ENCODE measurements at regions not wholly inside any gene's neighbourhood (a gene's known extent, or its start where the extent isn't known, plus 50 kb on each side); places are given as distances from the start of the nearest gene placed in this dataset.
"Not testable (repeated sequence)": the region's sequence is repeated elsewhere in the genome, so short reads cannot be mapped to it uniquely, and the experiment has no call there.

DNA sequence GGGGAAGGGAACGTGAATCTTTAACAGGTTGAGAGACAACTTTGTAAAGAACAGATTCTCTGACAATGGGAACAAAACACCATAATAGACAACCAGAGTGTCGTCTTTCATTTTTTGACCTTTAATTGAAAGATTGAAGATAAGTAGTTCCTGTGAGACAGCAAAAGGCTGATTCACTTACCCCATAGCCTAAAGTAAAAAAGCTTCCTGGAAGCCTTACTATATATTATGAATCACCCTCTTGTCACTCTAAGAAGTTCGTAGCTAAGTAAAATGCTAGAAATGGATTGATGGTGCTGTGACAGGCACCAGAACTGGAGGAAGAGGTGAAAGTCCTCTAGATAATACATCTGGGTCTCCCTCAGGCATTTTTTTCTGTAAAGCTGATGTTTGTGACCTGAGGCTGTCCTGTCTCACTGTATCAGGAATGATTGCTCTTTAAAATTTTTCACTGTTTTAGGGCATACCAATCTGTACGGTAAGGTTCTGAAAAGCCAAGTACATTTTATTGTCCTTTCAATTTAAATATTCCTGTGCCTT lies 824.6 kb upstream of the SEMA6D start:
- no peak for FAIRE-seq

DNA sequence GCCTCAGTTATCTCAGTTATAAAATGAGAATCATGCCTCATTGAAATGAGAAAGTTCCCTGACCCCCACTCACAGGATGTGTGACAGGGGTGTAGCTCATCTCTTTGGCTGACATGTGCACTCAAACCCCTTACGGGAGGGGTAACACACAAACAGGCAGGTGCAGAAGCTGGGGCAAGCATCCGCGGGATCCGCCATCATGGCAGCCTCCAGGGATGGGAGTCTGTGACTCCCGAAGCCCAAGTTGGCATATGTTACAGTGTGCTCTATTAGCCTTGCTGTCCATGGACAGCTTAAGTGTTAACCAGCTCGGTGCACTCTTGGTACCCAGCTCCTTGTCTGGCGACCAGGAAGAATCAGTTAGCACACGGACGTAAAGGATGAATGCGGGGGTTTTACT lies 822.7 kb upstream of the SEMA6D start:
- FAIRE-seq = no peak

DNA sequence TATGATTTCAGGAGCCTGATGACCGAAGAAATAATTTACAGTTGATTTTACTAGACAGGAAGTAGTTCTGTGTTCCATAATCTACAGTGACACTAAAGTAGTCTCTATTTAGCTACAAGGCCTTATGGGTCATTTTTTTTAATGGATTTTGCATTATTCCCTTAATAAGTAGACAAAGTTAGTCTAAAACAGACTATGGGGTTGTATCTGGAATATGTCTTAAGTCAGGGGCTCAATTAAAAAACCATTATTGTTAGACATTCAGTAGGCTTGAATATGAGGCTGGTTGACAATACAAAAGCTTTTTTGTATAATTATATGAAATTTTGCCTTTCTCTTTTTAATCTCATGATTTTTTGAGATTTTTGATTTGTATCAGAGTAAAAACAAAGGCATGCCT lies 820.0 kb upstream of the SEMA6D start:
- FAIRE-seq = no peak

DNA sequence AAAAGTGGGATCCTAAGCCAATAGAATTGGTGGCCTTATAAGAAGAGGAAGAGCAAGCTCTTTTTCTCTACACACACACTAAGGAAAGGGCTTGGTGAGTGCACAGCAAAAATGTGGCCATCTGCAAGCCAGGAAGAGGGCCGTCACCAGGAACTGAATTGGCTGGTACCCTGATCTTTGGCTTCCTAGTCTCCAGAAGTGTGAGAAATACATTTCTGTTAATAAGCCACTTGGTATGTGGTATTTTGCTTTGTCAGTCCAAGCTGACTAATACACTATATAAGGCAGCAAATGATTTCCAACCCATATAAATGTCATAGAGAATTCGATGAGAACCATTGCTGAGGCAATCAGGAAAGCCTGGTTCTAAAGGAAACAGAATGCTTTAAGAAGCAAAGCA lies 816.3 kb upstream of the SEMA6D start:
- no peak for FAIRE-seq

DNA sequence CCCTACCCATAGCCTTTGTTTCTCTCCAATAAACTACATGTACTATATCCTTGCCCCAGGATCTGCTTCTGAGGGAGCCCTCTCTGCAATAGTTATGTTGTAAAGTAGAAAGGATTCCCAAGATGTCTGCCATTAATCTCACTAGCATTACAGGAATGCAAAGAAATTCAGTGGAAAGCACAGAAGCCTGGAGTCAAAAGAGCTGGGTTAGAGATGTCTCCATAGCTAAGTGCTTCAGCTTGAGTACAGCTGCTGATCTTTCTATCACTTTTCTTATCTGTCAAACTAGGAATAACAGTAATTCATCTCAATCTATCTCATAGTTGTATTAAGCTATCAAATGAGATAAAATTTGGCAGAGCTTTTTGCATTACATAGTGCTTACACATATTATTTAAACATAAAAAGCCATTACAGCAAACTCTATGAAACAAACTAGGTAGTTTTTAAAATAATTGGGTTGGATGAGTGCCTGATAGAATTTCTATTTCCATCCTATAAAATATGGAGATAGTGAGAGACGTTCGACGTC lies 799.5 kb upstream of the SEMA6D start:
- FAIRE-seq = no peak

DNA sequence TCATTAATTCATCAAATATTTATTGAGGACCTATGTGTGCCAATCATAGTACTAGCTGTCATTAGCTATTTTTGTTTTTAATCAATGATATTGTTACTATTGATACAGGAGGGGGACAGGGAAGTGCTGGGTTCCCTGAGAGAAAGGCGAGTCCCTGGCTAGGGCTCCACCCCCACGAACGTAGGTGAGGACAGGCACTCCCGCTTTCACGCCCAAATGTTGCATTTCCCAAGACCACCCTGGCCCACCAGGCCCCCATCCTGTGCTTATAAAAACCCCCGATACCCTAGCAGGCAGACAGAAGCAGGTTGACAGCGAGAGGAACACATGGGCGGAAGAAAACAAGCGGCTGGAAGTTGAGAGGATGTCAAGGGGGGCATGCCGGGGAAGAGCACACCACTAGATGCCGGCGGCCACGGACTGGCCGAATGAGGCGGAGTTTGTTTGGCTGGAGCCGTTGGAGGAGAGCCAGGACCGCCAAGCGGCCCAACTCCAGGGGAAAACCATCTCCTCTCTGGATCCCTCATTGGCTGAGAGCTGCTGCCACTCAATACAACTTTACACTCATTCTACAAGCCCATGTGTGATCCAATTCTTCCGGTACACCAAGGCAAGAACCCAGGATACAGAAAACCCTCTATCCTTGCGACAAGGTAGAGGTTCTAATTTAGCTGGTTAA lies 798.7 kb upstream of the SEMA6D start:
- no peak for FAIRE-seq

DNA sequence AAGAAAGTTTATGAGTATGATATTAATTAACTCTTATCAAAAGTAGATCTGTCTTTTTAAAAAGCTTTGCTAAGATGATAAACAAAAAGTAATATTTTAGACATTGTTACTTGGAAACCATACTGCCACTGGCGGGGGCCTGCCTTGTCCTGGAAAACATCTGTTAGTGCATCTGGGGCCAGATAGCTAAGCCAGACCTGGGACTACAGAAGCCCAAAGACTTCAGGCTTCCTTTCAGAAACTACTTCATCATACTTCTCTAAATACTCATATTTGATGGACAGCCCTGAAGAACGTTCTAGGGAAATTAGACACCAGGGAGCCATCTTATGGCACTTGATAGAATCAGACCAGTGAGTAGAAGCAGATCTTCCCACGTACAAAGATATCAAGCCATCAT lies 795.4 kb upstream of the SEMA6D start:
- FAIRE-seq = no peak

DNA sequence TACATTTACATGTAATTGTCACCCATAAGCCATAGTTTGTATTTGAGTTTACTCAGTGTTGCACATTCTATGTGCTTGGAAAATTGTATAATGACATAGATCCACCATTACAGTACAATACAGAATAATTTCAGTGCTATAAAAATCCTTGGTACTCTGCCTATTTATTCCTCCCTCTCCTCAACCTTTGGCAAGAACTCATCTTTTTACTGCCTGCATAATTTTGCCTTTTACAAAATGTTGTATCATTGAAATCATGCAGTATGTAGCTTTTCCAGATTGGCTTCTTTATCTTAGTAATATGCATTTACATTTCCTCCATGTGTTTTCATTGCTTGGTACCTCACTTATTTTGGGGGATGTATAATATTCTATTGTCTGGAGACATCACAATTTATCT lies 786.9 kb upstream of the SEMA6D start:
- no peak for FAIRE-seq

DNA sequence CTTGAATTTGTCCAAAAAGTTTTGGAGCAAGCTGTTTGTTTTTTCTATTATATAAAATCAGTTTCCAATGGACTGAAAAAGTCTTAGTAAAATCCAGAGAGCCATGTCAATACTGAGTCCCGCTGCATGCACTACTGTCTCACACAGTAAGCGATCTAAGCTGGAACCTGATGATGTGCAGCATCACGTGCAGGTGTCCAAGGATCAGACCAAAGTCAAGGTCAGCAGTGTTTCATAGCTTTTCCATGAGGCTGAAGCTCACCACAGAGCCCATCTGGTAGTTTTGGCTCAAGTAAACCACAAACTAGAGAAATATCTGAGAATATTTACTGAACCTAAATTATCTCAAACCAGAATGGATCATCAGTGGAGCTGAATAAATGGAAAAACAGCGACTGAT lies 784.0 kb upstream of the SEMA6D start:
- no peak for FAIRE-seq

DNA sequence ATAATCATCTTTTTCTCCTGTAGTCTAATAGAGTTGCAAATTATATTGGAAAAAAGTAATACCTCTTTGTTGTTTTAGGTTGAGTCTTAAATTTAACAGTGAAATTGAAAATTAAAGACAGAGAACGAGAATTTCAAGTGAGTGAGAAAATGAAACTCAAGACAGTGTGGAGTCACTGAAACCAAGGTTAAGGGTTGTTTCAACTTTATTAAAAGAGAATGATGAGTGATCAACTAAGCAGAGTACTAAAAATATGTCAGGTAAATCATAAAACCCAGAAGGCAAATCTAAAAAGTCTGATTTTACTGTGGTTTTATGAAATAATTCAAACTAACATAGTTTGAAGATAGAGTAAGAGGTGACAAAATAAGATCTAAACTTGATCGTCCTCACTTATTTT lies 782.5 kb upstream of the SEMA6D start:
- FAIRE-seq = no peak

DNA sequence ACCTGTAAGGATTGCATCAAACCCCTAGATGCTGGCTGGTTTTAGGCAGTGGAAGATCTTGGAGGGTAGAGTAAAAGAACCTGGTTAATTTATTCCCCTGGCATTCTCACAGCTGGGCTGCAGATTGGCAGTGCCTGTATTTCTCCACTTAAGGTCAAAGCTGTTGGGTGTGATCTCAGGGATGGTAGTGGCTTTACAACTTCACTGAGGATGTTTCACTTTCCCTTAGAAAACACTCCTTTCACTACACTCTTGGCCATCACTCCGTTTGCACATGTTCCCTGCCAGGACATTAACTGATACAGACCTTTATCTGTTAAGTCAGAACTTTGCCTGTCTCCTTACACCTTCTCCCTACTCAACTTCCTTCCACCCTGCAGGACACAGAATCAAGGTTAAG lies 779.1 kb upstream of the SEMA6D start:
- no peak for FAIRE-seq

DNA sequence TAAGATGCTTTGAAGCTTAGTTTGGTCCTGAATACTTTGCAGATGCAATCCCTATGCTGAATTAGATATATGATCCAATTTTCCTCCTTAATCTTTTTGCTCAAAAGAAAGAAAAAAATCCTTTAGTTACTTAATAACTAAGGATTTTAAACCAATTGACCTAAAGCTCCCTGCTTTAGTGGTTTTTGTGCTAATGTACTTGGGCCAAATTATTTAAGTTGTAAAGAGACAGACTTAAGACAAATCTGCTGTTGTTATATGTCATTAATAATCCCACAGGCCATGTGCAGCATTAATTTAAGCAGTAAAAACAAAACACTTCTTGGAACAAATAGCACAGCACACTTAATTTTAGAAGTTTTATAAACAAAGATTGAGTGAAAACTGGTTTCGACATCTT lies 776.1 kb upstream of the SEMA6D start:
- no peak for FAIRE-seq

DNA sequence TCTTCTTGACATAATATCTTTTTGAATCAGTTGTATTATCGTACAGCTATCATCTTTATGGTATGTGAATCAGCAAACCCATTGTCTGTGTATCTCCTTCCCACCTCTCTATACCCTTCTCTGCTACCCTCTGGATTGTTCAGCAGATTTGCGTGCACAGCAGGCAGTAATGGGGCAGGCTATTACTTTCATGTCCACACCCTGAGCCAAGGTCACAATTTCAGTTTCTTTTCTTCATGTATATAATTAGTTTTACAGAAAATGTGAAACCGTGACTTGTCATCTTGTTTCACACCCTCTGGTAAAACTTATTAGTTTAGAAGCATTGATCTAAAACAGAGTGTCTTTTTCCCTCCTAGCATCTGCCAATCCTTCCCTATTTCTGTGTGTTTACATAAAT lies 770.4 kb upstream of the SEMA6D start:
- no peak for FAIRE-seq

DNA sequence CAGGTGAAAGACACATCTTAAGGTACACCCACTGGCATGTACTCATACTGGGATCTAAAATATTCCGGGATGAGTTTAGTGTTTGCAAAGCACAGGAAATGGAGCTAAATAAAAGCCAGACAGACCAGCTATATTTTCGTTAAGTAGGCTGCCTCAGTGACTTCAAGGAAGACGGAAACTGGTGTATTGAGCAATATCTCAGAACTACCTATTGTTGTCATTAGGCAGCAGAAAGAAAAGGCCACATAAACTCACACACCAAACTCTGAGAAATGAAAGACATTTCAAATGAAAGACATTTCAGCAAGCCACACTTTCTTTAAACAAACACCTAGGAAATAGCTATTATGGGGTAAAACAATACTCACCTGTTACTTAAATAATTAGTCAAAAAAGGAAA lies 761.7 kb upstream of the SEMA6D start:
- no peak for FAIRE-seq

DNA sequence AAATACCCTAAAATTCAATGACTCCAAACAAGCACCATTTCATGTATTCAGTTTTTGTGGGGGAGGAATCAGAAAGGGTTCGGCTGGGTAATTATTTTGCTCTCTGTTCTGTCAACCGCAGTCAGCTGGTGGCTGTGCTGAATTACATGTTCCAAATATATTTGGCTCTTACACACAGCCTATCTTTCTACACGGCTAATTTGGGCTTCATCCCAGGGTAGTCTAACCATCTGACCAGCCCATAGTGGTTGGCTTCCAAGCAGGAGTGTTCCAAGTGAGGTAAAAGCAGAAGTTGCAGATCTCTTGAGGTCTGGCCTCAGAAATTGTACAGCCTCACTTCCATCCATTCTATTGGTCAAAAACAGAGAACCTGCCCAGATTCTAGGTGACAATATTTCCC lies 760.8 kb upstream of the SEMA6D start:
- no peak for FAIRE-seq

DNA sequence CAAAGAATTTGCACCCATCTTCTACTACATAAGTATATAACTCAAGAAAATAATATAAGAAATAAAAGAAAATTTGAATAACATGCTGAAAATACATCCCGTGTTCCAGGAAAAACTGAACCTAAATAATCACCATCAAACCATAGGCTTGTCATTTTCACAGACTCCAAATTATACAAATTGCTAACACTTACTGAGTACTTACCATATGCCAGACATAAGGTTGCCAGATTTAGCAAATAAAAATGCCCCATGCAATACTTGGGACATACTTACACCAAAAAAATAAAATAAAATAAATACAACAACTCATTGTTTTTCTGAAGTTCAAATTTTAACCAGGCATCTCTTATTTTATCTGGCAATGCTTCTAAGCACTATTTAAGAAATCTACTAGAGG lies 760.4 kb upstream of the SEMA6D start:
- no peak for FAIRE-seq

DNA sequence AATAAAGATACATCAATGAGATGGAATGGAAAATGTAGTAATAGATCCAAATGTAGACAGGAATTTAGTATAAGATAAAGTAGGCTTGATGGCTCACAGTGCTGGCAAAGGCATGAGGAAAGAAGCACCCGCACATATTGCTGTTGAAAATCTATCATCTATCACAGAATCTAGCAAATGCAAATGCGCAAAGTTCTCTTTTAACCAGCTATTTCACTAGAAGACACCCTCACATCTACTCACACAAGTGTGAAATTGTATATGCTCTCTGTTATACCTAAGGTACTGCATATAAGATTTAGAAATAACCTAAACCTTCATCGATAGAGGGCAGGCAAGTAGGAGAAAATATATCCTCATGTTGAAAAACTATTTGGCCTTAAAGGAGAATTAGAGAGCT lies 756.7 kb upstream of the SEMA6D start:
- no peak for FAIRE-seq

DNA sequence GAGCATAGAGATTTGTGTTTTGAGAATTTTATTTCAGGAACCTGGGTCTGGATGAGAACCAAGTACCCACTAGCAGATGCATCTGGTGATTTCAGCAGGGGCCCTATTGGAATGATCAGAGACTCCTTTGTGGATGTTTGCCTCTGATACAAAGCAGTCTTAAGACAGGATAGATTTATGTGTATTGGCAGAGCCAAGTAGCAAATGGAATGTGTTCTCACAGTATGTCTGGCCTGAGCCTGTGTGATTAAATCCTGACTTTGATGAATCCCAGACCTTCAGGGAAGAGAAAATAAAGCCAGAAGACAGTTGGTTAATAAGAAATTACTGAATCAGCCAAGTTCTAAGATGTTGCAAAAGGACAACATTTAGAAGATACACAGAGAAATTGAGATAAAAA lies 755.5 kb upstream of the SEMA6D start:
- no peak for FAIRE-seq

DNA sequence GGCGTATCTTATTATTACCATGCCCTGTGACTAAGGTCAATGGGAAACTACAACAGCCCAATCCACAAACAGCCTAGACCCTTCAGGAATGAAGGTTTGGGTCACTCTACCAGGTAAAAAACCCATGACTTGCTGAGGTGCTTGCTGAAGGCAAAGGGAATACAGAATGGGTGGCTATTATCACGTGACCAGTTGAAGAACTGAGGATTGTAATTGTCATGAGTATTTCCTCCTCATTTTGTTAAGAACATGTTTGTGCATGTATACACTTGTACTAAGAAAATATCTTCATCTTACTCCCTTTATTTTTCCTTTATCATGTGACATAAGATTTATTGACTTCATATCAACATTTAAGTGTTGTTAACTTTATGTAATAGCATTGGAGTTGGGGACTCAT lies 729.2 kb upstream of the SEMA6D start:
- not testable (repeated sequence) for FAIRE-seq

DNA sequence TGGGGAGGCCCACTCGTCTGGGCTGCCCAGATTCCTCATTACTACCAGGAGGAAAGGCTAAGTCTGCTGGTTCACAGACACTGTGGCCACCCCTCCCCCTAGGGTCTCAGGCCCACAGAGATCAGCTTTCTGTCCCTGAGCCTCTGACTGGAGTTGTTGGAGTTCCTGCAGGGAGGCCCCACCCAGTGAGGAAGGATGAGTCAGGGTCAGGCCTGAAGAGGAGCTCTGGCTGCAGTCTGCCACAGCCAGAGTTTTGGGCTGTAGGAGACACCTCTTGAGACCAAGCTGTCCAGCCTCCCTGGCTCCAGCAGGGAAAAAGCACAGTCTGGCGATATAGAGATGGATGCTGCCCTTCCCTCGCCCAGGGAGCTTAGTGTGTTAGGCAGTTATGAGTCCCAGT lies 720.9 kb upstream of the SEMA6D start:
- FAIRE-seq = no peak

DNA sequence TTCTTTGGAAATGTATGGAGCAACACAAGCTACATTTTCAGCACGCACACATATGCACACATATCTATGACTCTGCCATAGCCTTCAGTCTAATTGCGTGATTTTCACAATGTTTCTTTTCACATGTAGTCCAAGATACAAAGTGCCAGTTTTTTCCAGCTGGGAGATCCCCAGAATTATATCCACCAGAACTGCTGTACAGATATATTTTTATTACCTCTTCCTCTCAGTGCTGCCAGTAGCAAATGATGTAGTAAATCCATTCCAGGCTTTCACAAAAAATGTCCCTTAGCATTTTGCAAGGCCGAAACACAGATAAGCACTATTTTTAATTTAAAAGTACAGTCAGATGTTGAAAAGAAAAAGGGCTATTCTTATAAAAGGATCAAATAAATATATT lies 719.8 kb upstream of the SEMA6D start:
- no peak for FAIRE-seq

DNA sequence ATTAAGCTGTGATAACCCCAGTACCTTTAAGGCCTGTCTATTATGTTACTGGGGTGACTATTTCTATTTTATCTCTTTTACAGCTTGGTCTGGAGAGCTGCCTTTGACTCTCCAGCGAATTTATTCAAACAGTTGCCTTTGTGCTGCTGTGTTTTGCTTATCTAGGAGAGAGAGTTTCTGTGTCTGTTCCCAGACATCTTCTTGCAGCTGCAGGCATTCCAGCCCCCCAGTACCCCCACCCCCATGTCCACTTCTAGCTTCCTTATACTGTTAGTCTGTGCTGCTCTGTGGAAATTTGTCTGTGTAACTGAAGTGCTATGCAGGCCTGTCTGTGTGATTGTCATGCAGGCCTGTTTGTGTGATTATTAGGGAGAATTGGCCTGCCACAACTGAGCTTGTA lies 713.7 kb upstream of the SEMA6D start:
- no peak for FAIRE-seq

DNA sequence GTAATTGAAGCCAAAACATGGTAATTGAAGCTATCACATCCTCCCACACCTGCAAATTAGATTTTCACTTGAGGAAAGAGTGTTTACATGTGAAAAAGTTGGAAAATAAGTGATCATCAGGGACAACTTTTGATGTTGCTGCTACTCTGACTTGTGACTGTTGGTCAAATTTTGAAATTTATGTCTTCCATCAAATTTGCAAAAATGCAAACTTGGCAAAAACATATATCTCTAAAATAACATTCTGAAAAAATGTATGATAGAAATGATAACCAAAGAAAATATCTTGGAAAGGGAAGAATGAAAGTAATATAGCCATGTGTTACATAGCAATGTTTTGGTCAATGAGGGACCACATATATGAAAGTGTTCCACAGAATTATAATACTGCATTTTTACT lies 703.9 kb upstream of the SEMA6D start:
- FAIRE-seq = no peak

DNA sequence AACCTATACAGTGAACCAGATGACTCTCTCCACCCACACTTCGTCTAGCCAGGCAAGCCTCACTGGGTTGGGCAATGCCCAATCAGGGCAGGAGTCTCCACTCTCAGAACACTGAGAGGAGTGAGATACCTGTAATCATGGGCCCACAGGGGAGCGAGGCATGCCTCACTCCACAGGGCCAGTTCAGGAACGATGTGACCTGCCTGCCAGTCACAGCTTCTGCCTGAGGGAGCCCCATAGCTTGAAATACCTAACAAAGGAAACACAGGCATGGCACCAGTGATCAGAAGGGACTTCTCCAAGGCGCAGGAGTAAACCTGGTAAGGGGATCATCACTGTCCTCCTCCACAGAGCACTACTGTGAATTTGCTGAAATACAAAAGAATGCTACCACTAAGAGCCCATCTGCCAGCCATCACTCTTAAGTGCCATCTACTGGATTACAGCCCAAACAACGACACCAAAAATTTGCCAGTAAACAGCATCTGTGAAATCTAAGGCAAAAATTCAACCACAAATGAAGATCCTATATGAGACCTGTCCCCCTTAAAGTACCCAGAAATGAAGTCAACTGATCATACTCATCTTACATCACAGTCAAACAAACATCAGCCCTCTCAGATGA lies 689.9 kb upstream of the SEMA6D start:
- no peak for FAIRE-seq

Data from G401.6 (cell line).